PFSK-1 (cell line): ENCODE measurements at regions not wholly inside any gene's neighbourhood (a gene's known extent, or its start where the extent isn't known, plus 50 kb on each side); places are given as distances from the start of the nearest gene placed in this dataset.

Source experiments
- FOXP2 ChIP-seq: optimal IDR thresholded peaks from 2 replicates; pipeline ENCODE3; 2011; ENCODE audit warnings: borderline replicate concordance, control low read depth, inconsistent platforms; ENCODE audit not compliant: insufficient read depth; ENCODE audit errors: extremely low read length, extremely low read depth
- POLR2AphosphoS5 ChIP-seq: IDR thresholded peaks from 2 replicates; pipeline ENCODE4 v1.6.1; 2012; ENCODE audit warnings: low read depth, mild to moderate bottlenecking, control low read depth, low read length, moderate library complexity
- SIN3A ChIP-seq: IDR thresholded peaks from 2 replicates; pipeline ENCODE4 v1.6.1; 2012; ENCODE audit warnings: mild to moderate bottlenecking, low read length, moderate library complexity, borderline replicate concordance; ENCODE audit not compliant: insufficient read depth
- TAF1 ChIP-seq: IDR thresholded peaks from 2 replicates; pipeline ENCODE4 v1.6.1; 2012; ENCODE audit warnings: low read length, control low read depth, borderline replicate concordance; ENCODE audit not compliant: insufficient read depth
- TF ChIP-seq, protein P1 (sequence below), 2 experiments: IDR thresholded peaks; 2 replicates each; pipeline versions ENCODE4 v1.6.1 to v1.8.0; 2011 to 2012; ENCODE audit warnings: low read depth in 2 of 2, low read length in 2 of 2, control low read depth in 1 of 2, inconsistent platforms in 1 of 2, mild to moderate bottlenecking in 1 of 2, moderate library complexity in 1 of 2; ENCODE audit not compliant: insufficient read depth in 1 of 2

DNA sequence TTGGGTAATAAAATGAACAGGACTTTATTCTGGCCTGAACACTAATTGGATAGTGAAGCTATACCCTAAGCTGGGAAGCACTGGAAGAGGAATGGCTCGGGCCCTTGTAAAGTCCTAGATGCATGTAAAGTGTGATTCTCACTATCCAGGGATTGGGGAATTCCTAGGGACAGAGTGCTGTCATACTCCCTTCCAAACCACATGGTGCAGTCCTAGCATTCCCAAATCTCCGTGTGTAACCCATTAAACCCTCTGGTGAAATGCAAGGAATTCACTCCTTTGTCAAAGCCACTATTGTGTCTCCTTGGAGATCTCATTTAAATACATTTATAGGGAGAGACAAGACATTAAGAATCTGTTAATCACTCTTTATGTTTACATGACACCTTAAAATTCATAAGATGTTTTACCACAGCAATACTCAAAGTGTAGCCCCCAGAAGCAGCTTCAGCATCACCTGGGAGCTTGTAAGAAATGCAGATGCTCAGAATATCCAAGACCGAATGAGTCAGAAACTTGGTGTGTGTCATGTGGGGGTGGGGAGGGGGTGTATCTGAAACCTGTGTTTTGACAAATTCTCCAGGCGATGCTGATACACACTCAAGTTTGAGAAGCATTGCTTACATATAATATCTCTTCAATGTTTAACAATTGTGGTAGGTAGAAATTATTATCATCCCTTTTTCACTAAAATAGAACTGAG lies 121.8 kb upstream of the NPHP3 start:
- TF ChIP-seq POLR2AphosphoS5 (no peak), SIN3A (no peak), TAF1 (no peak), FOXP2 (no peak)
- TF ChIP-seq, protein P1, sequence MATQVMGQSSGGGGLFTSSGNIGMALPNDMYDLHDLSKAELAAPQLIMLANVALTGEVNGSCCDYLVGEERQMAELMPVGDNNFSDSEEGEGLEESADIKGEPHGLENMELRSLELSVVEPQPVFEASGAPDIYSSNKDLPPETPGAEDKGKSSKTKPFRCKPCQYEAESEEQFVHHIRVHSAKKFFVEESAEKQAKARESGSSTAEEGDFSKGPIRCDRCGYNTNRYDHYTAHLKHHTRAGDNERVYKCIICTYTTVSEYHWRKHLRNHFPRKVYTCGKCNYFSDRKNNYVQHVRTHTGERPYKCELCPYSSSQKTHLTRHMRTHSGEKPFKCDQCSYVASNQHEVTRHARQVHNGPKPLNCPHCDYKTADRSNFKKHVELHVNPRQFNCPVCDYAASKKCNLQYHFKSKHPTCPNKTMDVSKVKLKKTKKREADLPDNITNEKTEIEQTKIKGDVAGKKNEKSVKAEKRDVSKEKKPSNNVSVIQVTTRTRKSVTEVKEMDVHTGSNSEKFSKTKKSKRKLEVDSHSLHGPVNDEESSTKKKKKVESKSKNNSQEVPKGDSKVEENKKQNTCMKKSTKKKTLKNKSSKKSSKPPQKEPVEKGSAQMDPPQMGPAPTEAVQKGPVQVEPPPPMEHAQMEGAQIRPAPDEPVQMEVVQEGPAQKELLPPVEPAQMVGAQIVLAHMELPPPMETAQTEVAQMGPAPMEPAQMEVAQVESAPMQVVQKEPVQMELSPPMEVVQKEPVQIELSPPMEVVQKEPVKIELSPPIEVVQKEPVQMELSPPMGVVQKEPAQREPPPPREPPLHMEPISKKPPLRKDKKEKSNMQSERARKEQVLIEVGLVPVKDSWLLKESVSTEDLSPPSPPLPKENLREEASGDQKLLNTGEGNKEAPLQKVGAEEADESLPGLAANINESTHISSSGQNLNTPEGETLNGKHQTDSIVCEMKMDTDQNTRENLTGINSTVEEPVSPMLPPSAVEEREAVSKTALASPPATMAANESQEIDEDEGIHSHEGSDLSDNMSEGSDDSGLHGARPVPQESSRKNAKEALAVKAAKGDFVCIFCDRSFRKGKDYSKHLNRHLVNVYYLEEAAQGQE (IDR thresholded peaks at IDR 0.05; ENCODE audit: insufficient read depth in 1 of 2, low read depth in 2 of 2, low read length in 2 of 2), result no peak
